ENCODE measurements at regions not wholly inside any gene's neighbourhood (a gene's known extent, or its start where the extent isn't known, plus 50 kb on each side); places are given as distances from the start of the nearest gene placed in this dataset.

- no peaks in the 10 kb centered on the region for H3K36me3 ChIP-seq
- TF ChIP-seq CTCF (IDR thresholded peaks at IDR 0.05) (no peak), POLR2AphosphoS5 (IDR thresholded peaks at IDR 0.05; ENCODE audit: insufficient read depth in 1 of 2, low read depth in 1 of 2) (no peak), POLR2A (IDR thresholded peaks at IDR 0.05) (no peak)
- H3K9me3 ChIP-seq: no peaks in the 10 kb centered on the region
- H3K4me3 ChIP-seq: no peak overlapping the region
- H3K4me1 ChIP-seq: no peaks in the 10 kb centered on the region
- H3K27ac ChIP-seq: no peak overlapping the region
- intact Hi-C loops (cut with DNase I): no loop called here
- DNase-seq (ENCODE audit: extremely low spot score in 2 of 2): no peak
- H3K27me3 ChIP-seq: no peaks in the 10 kb centered on the region
Observed at GRCh38 chr22:27273436-27273835, 528.1 kb downstream of the MN1 start.

- Histone ChIP-seq H3K4me3 (no peak overlapping the region), H3K4me1 (no peaks in the 10 kb centered on the region), H3K36me3 (no peaks in the 10 kb centered on the region), H3K9me3 (no peaks in the 10 kb centered on the region), H3K27me3 (no peaks in the 10 kb centered on the region), H3K27ac (no peak overlapping the region)
- TF ChIP-seq POLR2AphosphoS5 (IDR thresholded peaks at IDR 0.05; ENCODE audit: insufficient read depth in 1 of 2, low read depth in 1 of 2) (no peak), CTCF (IDR thresholded peaks at IDR 0.05) (no peak), POLR2A (IDR thresholded peaks at IDR 0.05) (no peak)
- DNase-seq (ENCODE audit: extremely low spot score in 2 of 2): no peak
- intact Hi-C loops (cut with DNase I): no loop called here
Observed at GRCh38 chr22:27273853-27274252, 527.7 kb downstream of the MN1 start.

GRCh38 chr22:27274770-27275449, 526.6 kb downstream of the MN1 start:
- TF ChIP-seq CTCF (IDR thresholded peaks at IDR 0.05) (no peak), POLR2A (IDR thresholded peaks at IDR 0.05) (no peak), POLR2AphosphoS5 (IDR thresholded peaks at IDR 0.05; ENCODE audit: insufficient read depth in 1 of 2, low read depth in 1 of 2) (no peak)
- Histone ChIP-seq H3K4me1 (no peaks in the 10 kb centered on the region), H3K9me3 (no peaks in the 10 kb centered on the region), H3K27ac (no peak overlapping the region), H3K36me3 (no peaks in the 10 kb centered on the region), H3K4me3 (no peak overlapping the region), H3K27me3 (no peaks in the 10 kb centered on the region)
- DNase-seq (ENCODE audit: extremely low spot score in 2 of 2): no peak
- intact Hi-C loops (cut with DNase I): no loop called here

GRCh38 chr22:27278946-27279345, 522.6 kb downstream of the MN1 start:
- TF ChIP-seq POLR2A (IDR thresholded peaks at IDR 0.05) (no peak), CTCF (IDR thresholded peaks at IDR 0.05) (no peak), POLR2AphosphoS5 (IDR thresholded peaks at IDR 0.05; ENCODE audit: insufficient read depth in 1 of 2, low read depth in 1 of 2) (no peak)
- H3K4me3 ChIP-seq: no peak overlapping the region
- H3K27me3 ChIP-seq: no peaks in the 10 kb centered on the region
- H3K4me1 ChIP-seq: no peaks in the 10 kb centered on the region
- H3K9me3 ChIP-seq: no peaks in the 10 kb centered on the region
- intact Hi-C loops (cut with DNase I): no loop called here
- no peaks in the 10 kb centered on the region for H3K36me3 ChIP-seq
- H3K27ac ChIP-seq: no peak overlapping the region
- DNase-seq (ENCODE audit: extremely low spot score in 2 of 2): no peak

- intact Hi-C loops (cut with DNase I): no loop called here
- no peaks in the 10 kb centered on the region for H3K27me3 ChIP-seq
Observed at GRCh38 chr22:27283240-27283639, 518.3 kb downstream of the MN1 start.

More at GRCh38 chr22:27283240-27283639, 518.3 kb downstream of the MN1 start:
- no peak for DNase-seq (ENCODE audit: extremely low spot score in 2 of 2)
- no peaks in the 10 kb centered on the region for H3K9me3 ChIP-seq
- H3K4me3 ChIP-seq: no peak overlapping the region
- no peak for TF ChIP-seq POLR2A (IDR thresholded peaks at IDR 0.05)
- no peak overlapping the region for H3K27ac ChIP-seq
- H3K4me1 ChIP-seq: no peaks in the 10 kb centered on the region
- no peaks in the 10 kb centered on the region for H3K36me3 ChIP-seq

Data from vagina (tissue), 2 donors.